Colonic mucosa (tissue), 4 donors: ENCODE measurements at regions not wholly inside any gene's neighbourhood (a gene's known extent, or its start where the extent isn't known, plus 50 kb on each side); places are given as distances from the start of the nearest gene placed in this dataset.

Experiments used
- DNase-seq: peaks from one replicate; pipeline ENCODE4 v3.0.0-alpha.2; 2020
- H3K27ac ChIP-seq: fragments of 200-600 bp; one replicate; pipeline ENCODE4 v1.8.0; 2021
- H3K27me3 ChIP-seq: fragments of 200-600 bp; one replicate; pipeline ENCODE4 v1.8.0; 2021
- H3K36me3 ChIP-seq: fragments of 200-600 bp; one replicate; pipeline ENCODE4 v1.8.0; 2021
- H3K4me1 ChIP-seq: fragments of 200-600 bp; one replicate; pipeline ENCODE4 v1.8.0; 2021; ENCODE audit warnings: mild to moderate bottlenecking
- H3K4me3 ChIP-seq: fragments of 200-600 bp; one replicate; pipeline ENCODE4 v1.8.0; 2021
- H3K9ac ChIP-seq, 2 donors: one replicate each; pipeline ENCODE4 v1.7.0; 2013; ENCODE audit warnings: control low read depth in 2 of 2, low read depth in 2 of 2, low read length in 2 of 2
- H3K9me3 ChIP-seq: fragments of 200-600 bp; one replicate; pipeline ENCODE4 v1.8.0; 2021
- intact Hi-C: fragments of 100-400 bp; cut with DNase I; formaldehyde crosslinking; loops from one replicate; pipeline ENCODE4 v1.14.1; 2022
- TF ChIP-seq, protein P1 (sequence below): fragments of 200-600 bp; IDR thresholded peaks from one replicate; pipeline ENCODE4 v1.8.0; 2022; ENCODE audit warnings: antibody characterized with exemption, mild to moderate bottlenecking
- donor health status: healthy.
- donor health status: DM: no; HTN: no; CAD: no.
- donor health status: DM: no; HTN: no; CAD: no.

DNA sequence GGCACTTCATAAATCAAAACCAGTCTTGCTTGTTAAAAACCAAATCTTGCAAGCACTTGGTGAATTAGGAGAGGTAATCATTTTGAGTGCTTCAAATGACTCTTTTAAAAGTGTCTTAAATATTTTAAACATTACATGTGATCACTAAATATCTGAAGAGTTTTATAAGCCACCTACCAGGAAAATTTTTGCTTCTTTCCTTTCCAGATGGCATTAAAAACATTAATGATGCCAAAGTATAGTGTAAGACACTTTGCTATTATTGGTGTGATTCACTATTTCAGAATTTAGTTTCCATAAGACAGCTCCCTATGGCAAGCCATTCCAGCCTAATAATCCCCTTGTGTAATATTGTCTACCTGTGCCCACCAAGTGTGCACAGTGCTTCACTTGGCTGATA lies 548.8 kb upstream of the ADAMTS5 start:
- TF ChIP-seq, protein P1, sequence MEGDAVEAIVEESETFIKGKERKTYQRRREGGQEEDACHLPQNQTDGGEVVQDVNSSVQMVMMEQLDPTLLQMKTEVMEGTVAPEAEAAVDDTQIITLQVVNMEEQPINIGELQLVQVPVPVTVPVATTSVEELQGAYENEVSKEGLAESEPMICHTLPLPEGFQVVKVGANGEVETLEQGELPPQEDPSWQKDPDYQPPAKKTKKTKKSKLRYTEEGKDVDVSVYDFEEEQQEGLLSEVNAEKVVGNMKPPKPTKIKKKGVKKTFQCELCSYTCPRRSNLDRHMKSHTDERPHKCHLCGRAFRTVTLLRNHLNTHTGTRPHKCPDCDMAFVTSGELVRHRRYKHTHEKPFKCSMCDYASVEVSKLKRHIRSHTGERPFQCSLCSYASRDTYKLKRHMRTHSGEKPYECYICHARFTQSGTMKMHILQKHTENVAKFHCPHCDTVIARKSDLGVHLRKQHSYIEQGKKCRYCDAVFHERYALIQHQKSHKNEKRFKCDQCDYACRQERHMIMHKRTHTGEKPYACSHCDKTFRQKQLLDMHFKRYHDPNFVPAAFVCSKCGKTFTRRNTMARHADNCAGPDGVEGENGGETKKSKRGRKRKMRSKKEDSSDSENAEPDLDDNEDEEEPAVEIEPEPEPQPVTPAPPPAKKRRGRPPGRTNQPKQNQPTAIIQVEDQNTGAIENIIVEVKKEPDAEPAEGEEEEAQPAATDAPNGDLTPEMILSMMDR: no peak

GRCh38 chr21:27513825-27514224 lies 546.9 kb upstream of the ADAMTS5 start:
- Histone ChIP-seq H3K27me3 (no peaks in the 10 kb centered on the region), H3K27ac (no peak overlapping the region), H3K9me3 (no peaks in the 10 kb centered on the region), H3K36me3 (no peaks in the 10 kb centered on the region), H3K4me3 (no peak overlapping the region), H3K4me1 (no peaks in the 10 kb centered on the region), H3K9ac (no peak overlapping the region)
- DNase-seq: no peak
- intact Hi-C loops: no loop called here
- TF ChIP-seq, protein P1: no peak

More for the DNA sequence above, 548.8 kb upstream of the ADAMTS5 start:
- H3K27me3 ChIP-seq: no peaks in the 10 kb centered on the region
- no peaks in the 10 kb centered on the region for H3K4me1 ChIP-seq
- no peak overlapping the region for H3K27ac ChIP-seq
- H3K36me3 ChIP-seq: no peaks in the 10 kb centered on the region
- no peak overlapping the region for H3K4me3 ChIP-seq
- DNase-seq: no peak
- intact Hi-C loops: no loop called here
- no peak overlapping the region for H3K9ac ChIP-seq
- H3K9me3 ChIP-seq: no peaks in the 10 kb centered on the region

DNA sequence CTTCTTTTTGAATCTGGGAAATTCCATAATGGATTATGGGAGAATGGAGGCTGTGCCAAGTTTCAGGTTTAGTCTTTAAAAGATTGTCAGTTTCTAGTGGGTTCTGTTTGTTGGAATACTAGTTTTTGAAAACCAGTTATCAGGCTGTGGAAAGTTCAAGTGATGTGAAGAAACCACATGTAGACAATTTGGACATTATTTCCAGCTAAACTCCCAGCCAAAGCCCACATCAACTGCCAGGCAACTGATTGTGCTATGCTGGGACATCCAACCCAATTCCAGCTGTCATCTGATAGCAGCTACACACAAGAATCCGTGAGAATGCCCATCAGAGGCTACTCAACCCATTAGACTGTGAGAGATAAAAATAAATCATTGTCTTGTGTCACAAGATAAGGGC lies 546.1 kb upstream of the ADAMTS5 start:
- no peak overlapping the region for H3K9ac ChIP-seq
- no peaks in the 10 kb centered on the region for H3K27me3 ChIP-seq
- TF ChIP-seq, protein P1: no peak
- no peaks in the 10 kb centered on the region for H3K36me3 ChIP-seq
- intact Hi-C loops: no loop called here
- H3K27ac ChIP-seq: no peak overlapping the region
- no peak for DNase-seq
- H3K4me1 ChIP-seq: no peaks in the 10 kb centered on the region
- H3K4me3 ChIP-seq: no peak overlapping the region
- no peaks in the 10 kb centered on the region for H3K9me3 ChIP-seq

DNA sequence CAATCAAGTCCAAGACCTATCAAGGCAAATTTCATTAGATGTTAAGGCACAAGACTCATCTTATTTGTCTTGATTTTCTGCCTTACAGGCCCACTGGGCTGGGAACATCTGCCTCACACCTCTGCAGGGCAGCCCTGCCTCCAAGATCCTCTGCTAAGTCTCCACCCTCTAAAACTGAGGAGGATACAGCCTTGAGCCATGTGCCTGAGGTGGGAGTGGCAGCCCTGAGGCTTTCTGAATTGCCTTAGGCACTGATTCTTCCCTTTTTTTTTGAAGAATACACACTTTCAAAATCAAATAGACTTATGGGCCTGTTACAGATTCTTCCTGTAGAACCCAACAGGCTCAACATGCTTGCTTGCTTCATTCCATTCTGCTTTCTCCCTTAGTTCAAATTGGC lies 544.3 kb upstream of the ADAMTS5 start:
- H3K27ac ChIP-seq: no peak overlapping the region
- no peaks in the 10 kb centered on the region for H3K4me1 ChIP-seq
- no peak overlapping the region for H3K9ac ChIP-seq
- intact Hi-C loops: no loop called here
- TF ChIP-seq, protein P1: no peak
- no peaks in the 10 kb centered on the region for H3K36me3 ChIP-seq
- no peaks in the 10 kb centered on the region for H3K9me3 ChIP-seq
- no peak for DNase-seq
- H3K27me3 ChIP-seq: no peaks in the 10 kb centered on the region
- H3K4me3 ChIP-seq: no peak overlapping the region

DNA sequence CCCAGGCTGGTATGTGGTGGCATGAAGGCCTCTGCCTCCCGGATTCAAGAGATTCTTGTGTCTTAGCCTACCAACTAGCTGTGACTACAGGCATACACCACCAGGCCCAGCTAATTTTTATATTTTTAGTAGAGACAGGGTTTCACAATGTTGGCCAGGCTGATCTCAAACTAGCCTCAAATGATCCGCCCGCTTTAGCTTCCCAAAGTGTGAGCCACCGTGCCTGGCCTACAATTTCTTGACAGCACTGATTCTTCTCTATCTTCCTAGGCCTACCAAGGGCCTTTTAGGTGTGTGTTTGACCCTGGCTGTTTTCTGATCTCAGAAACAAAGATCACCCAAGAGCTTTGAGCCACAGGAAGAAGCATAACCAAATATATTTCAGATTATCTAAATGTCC lies 540.8 kb upstream of the ADAMTS5 start:
- Histone ChIP-seq H3K4me1 (no peaks in the 10 kb centered on the region), H3K27me3 (no peaks in the 10 kb centered on the region), H3K9ac (no peak overlapping the region), H3K27ac (no peak overlapping the region), H3K36me3 (no peaks in the 10 kb centered on the region), H3K9me3 (no peaks in the 10 kb centered on the region), H3K4me3 (no peak overlapping the region)
- intact Hi-C loops: no loop called here
- no peak for DNase-seq
- TF ChIP-seq, protein P1: no peak

GRCh38 chr21:27505516-27505915 lies 538.6 kb upstream of the ADAMTS5 start:
- TF ChIP-seq, protein P1: no peak
- H3K27ac ChIP-seq: no peak overlapping the region
- intact Hi-C loops: no loop called here

More at GRCh38 chr21:27505516-27505915, 538.6 kb upstream of the ADAMTS5 start:
- Histone ChIP-seq H3K9ac (no peak overlapping the region), H3K4me1 (no peaks in the 10 kb centered on the region), H3K4me3 (no peak overlapping the region), H3K27me3 (no peaks in the 10 kb centered on the region), H3K36me3 (no peaks in the 10 kb centered on the region), H3K9me3 (no peaks in the 10 kb centered on the region)
- DNase-seq: no peak
